COR-L47 (cell line): ENCODE measurements at regions not wholly inside any gene's neighbourhood (a gene's known extent, or its start where the extent isn't known, plus 50 kb on each side); places are given as distances from the start of the nearest gene placed in this dataset.

Source experiments
- DNase-seq: peaks from one replicate; lab custom pipeline; 2025; lab: John Stamatoyannopoulos, UW

- DNase-seq = no peak
Observed at GRCh38 chr6:145313041-145313855, 422.1 kb downstream of the EPM2A start.

GRCh38 chr6:145315982-145316600 is 419.2 kb downstream of the EPM2A start:
- no peak for DNase-seq

GRCh38 chr6:145318952-145319351 is 416.4 kb downstream of the EPM2A start:
- no peak for DNase-seq

- DNase-seq = no peak
Observed at GRCh38 chr6:145319605-145320004, 415.7 kb downstream of the EPM2A start.

GRCh38 chr6:145323646-145324045 is 411.7 kb downstream of the EPM2A start:
- no peak for DNase-seq

- DNase-seq = no peak
Observed at GRCh38 chr6:145327586-145327985, 407.7 kb downstream of the EPM2A start.

- no peak for DNase-seq
Observed at GRCh38 chr6:145329257-145329656, 406.1 kb downstream of the EPM2A start.

GRCh38 chr6:145331066-145331465 is 404.3 kb downstream of the EPM2A start:
- DNase-seq = no peak

GRCh38 chr6:145332011-145332410 is 403.3 kb downstream of the EPM2A start:
- DNase-seq = no peak

- no peak for DNase-seq
Observed at GRCh38 chr6:145336119-145336518, 399.2 kb downstream of the EPM2A start.

GRCh38 chr6:145339089-145339488 is 396.2 kb downstream of the EPM2A start:
- no peak for DNase-seq

- no peak for DNase-seq
Observed at GRCh38 chr6:145340256-145340655, 395.1 kb downstream of the EPM2A start.

GRCh38 chr6:145345094-145345493 is 390.2 kb downstream of the EPM2A start:
- no peak for DNase-seq

- DNase-seq = no peak
Observed at GRCh38 chr6:145347216-145347615, 388.1 kb downstream of the EPM2A start.

GRCh38 chr6:145349950-145350510 is 385.3 kb downstream of the EPM2A start:
- no peak for DNase-seq

GRCh38 chr6:145350928-145351327 is 384.4 kb downstream of the EPM2A start:
- no peak for DNase-seq

GRCh38 chr6:145352382-145353080 is 382.8 kb downstream of the EPM2A start:
- no peak for DNase-seq

- no peak for DNase-seq
Observed at GRCh38 chr6:145360865-145361264, 374.5 kb downstream of the EPM2A start.

- no peak for DNase-seq
Observed at GRCh38 chr6:145367149-145367548, 368.2 kb downstream of the EPM2A start.

GRCh38 chr6:145368075-145368474 is 367.2 kb downstream of the EPM2A start:
- no peak for DNase-seq

GRCh38 chr6:145370559-145370958 is 364.8 kb downstream of the EPM2A start:
- no peak for DNase-seq

GRCh38 chr6:145372671-145373151 is 362.6 kb downstream of the EPM2A start:
- no peak for DNase-seq

- no peak for DNase-seq
Observed at GRCh38 chr6:145373826-145374225, 361.5 kb downstream of the EPM2A start.
